ENCODE measurements at regions not wholly inside any gene's neighbourhood (a gene's known extent, or its start where the extent isn't known, plus 50 kb on each side); places are given as distances from the start of the nearest gene placed in this dataset.

- Histone ChIP-seq H3K9ac (ENCODE audit: low read length) (no peak overlapping the region), H3K4me2 (replicated peaks; ENCODE audit: low read depth, low read length, poor library complexity, severe bottlenecking) (no peak overlapping the region), H2AFZ (ENCODE audit: insufficient read depth, low read depth, low read length, poor library complexity, severe bottlenecking) (no peak overlapping the region), H3K79me2 (ENCODE audit: control insufficient read depth, insufficient read depth, low read length) (no peaks in the 10 kb centered on the region), H3K27me3 (replicated peaks in 1 of 4; ENCODE audit: control extremely low read depth in 1 of 4, control insufficient read depth in 3 of 4, insufficient read depth in 4 of 4, low read length in 3 of 4) (no peaks in the 10 kb centered on the region), H3K4me1 (ENCODE audit: control insufficient read depth in 2 of 2, insufficient read depth in 2 of 2, low read length in 2 of 2) (no peaks in the 10 kb centered on the region), H3K27ac (ENCODE audit: low read length in 2 of 2) (no peak overlapping the region), H3K36me3 (replicated peaks in 1 of 2; ENCODE audit: control extremely low read depth in 1 of 2, control insufficient read depth in 1 of 2, extremely low read depth in 1 of 2, insufficient read depth in 2 of 2, low read length in 1 of 2) (no peaks in the 10 kb centered on the region), H4K20me1 (ENCODE audit: control insufficient read depth, insufficient read depth, low read length, poor library complexity, severe bottlenecking) (no peaks in the 10 kb centered on the region), H3K4me3 (ENCODE audit: control extremely low read depth in 1 of 5, extremely low read depth in 1 of 5, insufficient read depth in 1 of 5, low read depth in 2 of 5, low read length in 4 of 5) (no peak overlapping the region), H3K9me3 (ENCODE audit: control extremely low read depth in 1 of 3, control insufficient read depth in 2 of 3, insufficient read depth in 1 of 3, low read length in 2 of 3) (peaks cover 0 to 3% (median 0%) of the 10 kb centered on the region in 3 donors)
- Mint-ChIP-seq H3K27ac (no peak overlapping the region), H3K9me3 (ENCODE audit: insufficient read depth) (no peaks in the 10 kb centered on the region), H3K27me3 (peaks cover 33% of the 10 kb centered on the region), H3K4me3 (no peak overlapping the region), H3K4me1 (no peaks in the 10 kb centered on the region)
- no peak for TF ChIP-seq CTCF (IDR thresholded peaks at IDR 0.05)
- no peak for TF ChIP-seq EZH2 (IDR thresholded peaks at IDR 0.05; ENCODE audit: borderline replicate concordance, insufficient read depth, low read depth, low read length, poor library complexity, severe bottlenecking)
- ChIA-PET POLR2A (no interaction called here), CTCF (no interaction called here)
- ATAC-seq (ENCODE audit: low read depth) (no peak), DNase-seq (no peak)
- WGBS (ENCODE audit: insufficient coverage) = 92% methylated on average over 6 of the region's 6 CpGs
- intact Hi-C loops (cut with micrococcal nuclease) = no loop called here
These were observed 99.7 kb downstream of the ABHD5 start for GRCh38 chr3:43790476-43790875.

- DNase-seq = no peak
- H3K79me2 ChIP-seq (ENCODE audit: control insufficient read depth, insufficient read depth, low read length) = no peaks in the 10 kb centered on the region
- H4K20me1 ChIP-seq (ENCODE audit: control insufficient read depth, insufficient read depth, low read length, poor library complexity, severe bottlenecking) = no peaks in the 10 kb centered on the region
These were observed 100.5 kb downstream of the ABHD5 start for GRCh38 chr3:43791246-43791645.

More at GRCh38 chr3:43791246-43791645, 100.5 kb downstream of the ABHD5 start:
- H3K4me3 ChIP-seq (ENCODE audit: control extremely low read depth in 1 of 5, extremely low read depth in 1 of 5, insufficient read depth in 1 of 5, low read depth in 2 of 5, low read length in 4 of 5) = no peak overlapping the region
- H3K9ac ChIP-seq (ENCODE audit: low read length) = no peak overlapping the region
- H3K27me3 ChIP-seq (replicated peaks in 1 of 4; ENCODE audit: control extremely low read depth in 1 of 4, control insufficient read depth in 3 of 4, insufficient read depth in 4 of 4, low read length in 3 of 4) = no peaks in the 10 kb centered on the region
- H3K4me3 Mint-ChIP-seq = no peak overlapping the region
- TF ChIP-seq CTCF (IDR thresholded peaks at IDR 0.05) (no peak), EZH2 (IDR thresholded peaks at IDR 0.05; ENCODE audit: borderline replicate concordance, insufficient read depth, low read depth, low read length, poor library complexity, severe bottlenecking) (no peak)
- intact Hi-C loops (cut with micrococcal nuclease) = no loop called here
- ATAC-seq (ENCODE audit: low read depth) = no peak
- CTCF ChIA-PET = no interaction called here
- POLR2A ChIA-PET = no interaction called here
- peaks cover 37% of the 10 kb centered on the region for H3K27me3 Mint-ChIP-seq
- H3K27ac Mint-ChIP-seq = no peak overlapping the region
- H3K27ac ChIP-seq (ENCODE audit: low read length in 2 of 2) = no peak overlapping the region
- H3K4me1 Mint-ChIP-seq = no peaks in the 10 kb centered on the region
- no peak overlapping the region for H3K4me2 ChIP-seq (replicated peaks; ENCODE audit: low read depth, low read length, poor library complexity, severe bottlenecking)
- no peak overlapping the region for H2AFZ ChIP-seq (ENCODE audit: insufficient read depth, low read depth, low read length, poor library complexity, severe bottlenecking)
- H3K4me1 ChIP-seq (ENCODE audit: control insufficient read depth in 2 of 2, insufficient read depth in 2 of 2, low read length in 2 of 2) = no peaks in the 10 kb centered on the region
- no peaks in the 10 kb centered on the region for H3K36me3 ChIP-seq (replicated peaks in 1 of 2; ENCODE audit: control extremely low read depth in 1 of 2, control insufficient read depth in 1 of 2, extremely low read depth in 1 of 2, insufficient read depth in 2 of 2, low read length in 1 of 2)
- H3K9me3 Mint-ChIP-seq (ENCODE audit: insufficient read depth) = no peaks in the 10 kb centered on the region
- peaks cover 0 to 3% (median 0%) of the 10 kb centered on the region in 3 donors for H3K9me3 ChIP-seq (ENCODE audit: control extremely low read depth in 1 of 3, control insufficient read depth in 2 of 3, insufficient read depth in 1 of 3, low read length in 2 of 3)
